GM18520 (cell line): ENCODE measurements at regions not wholly inside any gene's neighbourhood (a gene's known extent, or its start where the extent isn't known, plus 50 kb on each side); places are given as distances from the start of the nearest gene placed in this dataset.

Experiments
- ATAC-seq: cut with Tn5 transposase; IDR thresholded peaks from one replicate; pipeline ENCODE4 v1.9.1; 2021; ENCODE audit not compliant: unreplicated experiment

DNA sequence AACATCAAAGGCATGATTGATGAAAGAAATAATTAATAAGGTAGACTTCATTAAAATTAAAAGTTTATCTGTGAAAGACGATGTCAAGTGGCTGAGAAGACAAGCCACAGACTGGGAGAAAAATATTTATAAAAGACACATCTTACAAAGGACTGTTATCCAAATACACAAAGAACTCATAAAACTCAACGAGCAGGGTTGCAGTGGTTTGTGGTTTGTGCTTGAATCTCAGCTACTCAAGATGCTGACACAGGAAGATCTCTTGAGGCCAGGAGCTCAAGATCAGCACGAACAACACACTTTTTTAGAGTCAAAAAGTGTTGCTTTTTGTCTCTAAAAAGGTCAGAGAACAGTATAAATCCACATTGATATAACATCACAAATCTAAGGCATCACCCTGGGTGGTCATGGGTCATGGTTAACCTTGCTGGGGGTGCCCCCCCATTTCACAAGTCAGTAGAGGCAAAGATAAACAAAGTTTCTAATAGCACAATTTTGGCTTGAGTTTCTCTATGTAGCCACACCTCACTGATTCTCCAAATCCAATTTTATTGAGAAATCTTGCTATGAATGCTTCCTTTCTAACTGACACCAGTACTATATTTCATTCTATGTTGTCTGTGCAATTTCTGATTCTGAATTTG is 342.9 kb upstream of the RPS23 start:
- no peak for ATAC-seq

GRCh38 chr5:82619097-82619496 is 340.9 kb upstream of the RPS23 start:
- no peak for ATAC-seq

GRCh38 chr5:82614706-82615105 is 336.6 kb upstream of the RPS23 start:
- ATAC-seq, result no peak

GRCh38 chr5:82613891-82614290 is 335.7 kb upstream of the RPS23 start:
- ATAC-seq, result no peak

GRCh38 chr5:82610686-82611085 is 332.5 kb upstream of the RPS23 start:
- no peak for ATAC-seq

DNA sequence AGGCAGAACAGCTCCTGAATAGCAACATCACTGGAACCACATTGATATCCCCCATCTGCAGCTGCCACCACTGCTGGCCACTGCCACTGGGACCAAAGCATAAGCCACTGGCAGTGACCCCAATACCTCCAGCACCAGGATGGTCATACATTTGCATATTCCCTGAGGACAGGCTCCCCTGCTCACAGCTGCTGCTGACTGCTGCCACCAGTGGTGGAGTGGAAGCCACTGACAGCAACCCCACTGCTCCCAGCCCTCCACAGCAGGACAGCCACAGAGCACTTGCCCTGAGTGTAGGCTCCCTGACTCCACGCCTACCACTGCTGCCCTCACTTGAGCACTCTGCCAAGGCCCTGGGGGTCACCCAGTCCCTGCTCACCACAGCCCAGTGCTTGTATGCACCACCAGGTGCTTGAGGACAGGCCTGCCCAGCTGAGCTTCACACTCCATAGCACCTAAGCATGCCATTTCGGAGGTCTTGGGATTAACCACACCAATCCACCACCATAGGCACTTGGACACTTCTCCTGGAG is 327.4 kb upstream of the RPS23 start:
- ATAC-seq, result no peak

GRCh38 chr5:82603033-82603987 is 325.2 kb upstream of the RPS23 start:
- no peak for ATAC-seq

GRCh38 chr5:82601861-82602260 is 323.7 kb upstream of the RPS23 start:
- ATAC-seq, result no peak

DNA sequence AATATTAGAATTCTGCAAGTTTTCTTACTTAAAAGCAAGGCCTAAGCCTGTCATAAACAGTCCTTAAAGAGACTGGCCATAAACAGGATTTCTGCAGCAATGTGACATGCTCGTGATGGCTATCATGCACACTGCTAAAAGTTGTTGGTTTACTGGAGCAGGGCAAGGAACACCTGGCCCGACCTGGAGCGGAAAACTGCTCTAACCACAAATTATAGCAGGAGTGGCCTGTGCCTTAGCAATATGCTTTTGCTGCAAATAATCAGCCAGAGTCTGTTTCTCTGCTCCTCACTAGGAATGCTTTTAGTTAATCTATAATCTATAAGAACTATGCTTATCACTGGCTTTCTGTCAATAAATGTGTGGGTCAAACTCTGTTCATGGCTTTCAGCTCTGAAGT is 322.9 kb upstream of the RPS23 start:
- ATAC-seq, result no peak

DNA sequence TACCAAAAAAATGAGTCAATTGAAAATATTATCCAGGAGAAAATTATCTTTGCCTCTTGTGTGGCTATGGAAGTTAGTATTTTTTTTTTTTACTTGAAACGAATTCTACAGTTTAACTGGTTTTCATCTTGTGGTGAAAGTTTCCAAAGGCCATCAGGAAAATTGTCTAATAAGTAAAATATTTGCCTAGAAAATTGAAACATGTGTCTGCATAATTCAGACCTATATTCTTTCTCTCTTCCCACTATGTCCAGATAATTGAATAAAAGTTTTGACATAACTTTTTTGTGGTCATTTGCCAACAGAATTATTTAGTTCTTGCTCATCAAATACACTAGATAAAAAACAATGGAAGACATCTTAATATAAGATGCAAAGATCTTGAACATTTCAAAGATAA is 321.5 kb upstream of the RPS23 start:
- no peak for ATAC-seq

DNA sequence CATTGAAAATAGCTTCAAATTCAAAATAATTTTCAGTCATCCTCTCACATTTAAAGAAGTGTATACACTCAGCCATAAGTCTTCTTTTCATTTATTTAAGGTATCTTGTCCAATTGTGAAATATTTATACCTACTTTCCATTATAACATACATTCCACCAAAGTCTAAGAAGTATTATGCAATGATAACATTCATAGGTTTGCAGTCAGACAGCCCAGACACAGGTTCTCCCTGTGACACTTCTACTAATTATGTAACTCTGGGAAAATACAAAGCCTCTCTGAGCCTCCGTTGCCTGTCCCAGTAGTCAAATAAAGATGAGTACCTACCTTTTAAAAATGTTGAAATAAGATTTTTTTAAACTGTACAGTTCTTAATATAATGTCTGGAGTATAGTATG is 320.9 kb upstream of the RPS23 start:
- no peak for ATAC-seq

- no peak for ATAC-seq
Measured at GRCh38 chr5:82597437-82597836, 319.3 kb upstream of the RPS23 start.

DNA sequence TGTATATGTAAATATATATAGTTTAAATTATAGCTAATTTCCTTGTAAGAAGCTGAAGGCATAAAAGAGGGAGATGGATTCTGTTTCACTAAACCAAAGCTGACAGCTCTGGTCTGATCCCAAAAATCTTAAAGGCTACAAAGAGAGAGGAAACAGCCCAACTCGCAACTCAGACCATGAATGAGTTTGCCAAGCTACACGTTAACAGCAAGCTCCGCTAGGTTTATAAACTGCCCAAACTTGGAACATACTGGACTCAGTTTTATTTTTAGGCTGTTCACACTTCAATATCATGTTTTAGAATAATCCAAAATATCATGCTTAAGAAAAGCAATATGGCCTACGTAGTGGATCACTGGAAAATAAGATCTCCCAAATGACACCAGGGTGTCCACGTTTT is 318.3 kb upstream of the RPS23 start:
- ATAC-seq, result no peak

DNA sequence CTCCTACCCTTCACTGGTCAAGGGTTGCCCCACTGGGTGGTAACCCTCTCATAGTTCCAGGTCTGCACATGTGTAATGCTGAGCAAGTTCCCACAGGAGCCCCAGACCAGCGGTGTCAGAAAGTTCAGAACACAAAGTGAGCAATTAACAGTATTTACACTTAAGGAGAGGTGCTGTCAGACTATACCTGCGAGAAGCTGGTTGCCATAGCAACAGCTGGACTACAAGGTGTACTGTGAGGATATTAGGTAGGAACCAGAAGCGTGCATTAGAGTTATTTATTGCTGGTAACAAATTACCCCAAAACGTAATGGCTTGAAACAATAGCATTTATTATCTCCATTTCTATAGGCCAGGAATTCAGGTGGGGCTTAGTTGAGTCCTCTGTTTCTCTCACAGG is 317.0 kb upstream of the RPS23 start:
- ATAC-seq, result no peak

DNA sequence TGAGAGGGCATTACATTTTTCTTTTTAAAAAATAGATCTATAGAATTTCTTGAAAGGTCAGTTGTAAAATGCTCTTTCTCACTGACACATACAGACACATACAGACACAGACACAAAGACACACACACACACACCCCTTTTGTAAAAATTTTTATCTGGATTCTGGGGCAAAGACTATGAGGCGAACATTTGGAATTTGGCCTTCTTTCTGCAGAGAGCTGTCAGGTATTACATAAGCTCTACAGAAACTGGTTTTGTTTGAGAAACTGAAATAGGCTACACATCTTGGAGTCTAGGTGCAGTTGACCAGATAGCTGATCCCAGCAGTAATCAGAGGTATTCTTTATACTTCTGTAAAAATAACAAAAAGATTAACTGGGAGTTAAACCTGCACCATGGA is 315.9 kb upstream of the RPS23 start:
- no peak for ATAC-seq

GRCh38 chr5:82593481-82593880 is 315.3 kb upstream of the RPS23 start:
- ATAC-seq, result no peak

- no peak for ATAC-seq
Measured at GRCh38 chr5:82591021-82591515, 312.9 kb upstream of the RPS23 start.

DNA sequence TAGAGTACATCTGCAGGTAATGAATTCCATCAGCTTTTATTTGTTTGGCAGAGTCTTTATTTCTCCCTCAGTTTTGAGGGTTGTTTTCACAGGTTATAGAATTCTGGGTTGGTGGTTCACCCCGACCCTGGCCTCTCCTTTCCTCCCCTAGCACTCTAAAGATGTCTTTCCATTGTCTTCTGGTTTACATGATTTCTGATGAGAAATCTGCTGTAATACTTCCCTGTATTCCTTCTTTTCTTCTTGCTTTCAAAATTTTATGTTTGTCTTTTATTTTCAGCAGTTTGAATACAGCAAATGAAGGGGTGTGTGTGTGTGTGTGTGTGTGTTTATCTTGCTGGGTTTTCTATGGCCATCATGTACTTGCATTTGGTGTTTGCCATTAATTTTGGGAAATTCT is 312.0 kb upstream of the RPS23 start:
- ATAC-seq, result no peak

DNA sequence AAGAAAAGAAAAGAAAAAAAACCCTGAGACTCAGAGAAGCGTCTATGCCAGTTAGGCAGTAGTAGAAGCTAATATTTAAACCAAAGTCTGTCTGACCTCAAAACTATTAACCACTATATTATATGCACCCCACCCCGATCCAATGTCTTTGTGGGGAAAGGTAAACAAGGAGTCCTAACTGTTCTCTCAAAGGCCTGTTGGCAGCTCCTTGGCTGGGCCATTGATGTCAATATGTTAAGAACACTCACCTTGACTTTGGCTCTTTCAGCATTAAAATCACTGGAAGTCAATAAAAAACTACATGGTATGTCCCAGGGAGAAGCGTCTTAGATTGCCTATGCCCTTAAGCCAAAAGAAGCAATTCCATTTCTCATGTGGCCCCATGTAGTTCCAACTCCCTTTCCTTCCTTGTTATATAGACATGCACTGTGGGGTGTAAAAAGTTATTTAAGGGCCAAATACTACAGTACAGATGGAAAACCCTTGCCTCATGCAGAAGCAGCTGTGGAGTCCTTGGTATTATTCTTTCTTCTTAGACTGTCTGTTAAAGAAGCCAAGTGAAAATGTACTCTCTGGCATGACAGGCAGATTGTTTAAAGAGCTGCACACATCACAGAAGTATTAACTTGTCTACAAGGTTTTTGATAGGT is 308.6 kb upstream of the RPS23 start:
- ATAC-seq, result no peak

GRCh38 chr5:82586181-82586580 is 308.0 kb upstream of the RPS23 start:
- no peak for ATAC-seq

DNA sequence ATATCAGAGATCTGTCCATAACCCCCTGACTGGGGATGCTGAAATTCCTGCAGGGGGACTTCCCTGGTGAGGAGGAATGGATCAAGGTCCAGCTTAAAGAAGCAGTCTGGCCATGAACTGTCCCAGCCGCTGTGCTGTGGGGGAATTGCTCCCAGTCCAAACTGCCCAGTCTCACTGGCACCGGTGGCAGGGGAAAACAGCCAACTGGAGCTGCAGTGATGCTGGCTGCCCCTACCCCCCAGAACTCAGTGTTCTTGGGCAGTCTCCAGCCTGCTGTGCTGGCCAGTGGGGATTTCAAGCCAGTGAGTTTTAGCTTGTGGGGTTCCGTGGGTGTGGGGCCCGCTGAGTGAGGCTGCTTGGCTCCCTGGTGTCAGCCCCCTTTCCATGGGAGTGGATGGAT is 306.5 kb upstream of the RPS23 start:
- ATAC-seq, result no peak
